GM12878 (cell line): ENCODE measurements at regions not wholly inside any gene's neighbourhood (a gene's known extent, or its start where the extent isn't known, plus 50 kb on each side); places are given as distances from the start of the nearest gene placed in this dataset.
A peak's percentile ranks its signal among the peaks of the same experiment; 100 is the strongest.

Experiments
- BHLHE40 ChIP-seq, 2 experiments: fragments of 450-650 bp in 1 of 2; IDR thresholded peaks; 2 replicates each; pipeline ENCODE4 v1.6.1; 2011 to 2017; ENCODE audit warnings: low read depth in 2 of 2, borderline replicate concordance in 1 of 2, improper control_type of control experiment in 1 of 2, low read length in 1 of 2, mild to moderate bottlenecking in 1 of 2
- ESRRA ChIP-seq: IDR thresholded peaks from 2 replicates; pipeline ENCODE4 v1.6.1; 2012; ENCODE audit warnings: mild to moderate bottlenecking, low read length, improper control_type of control experiment
- NFYB ChIP-seq: IDR thresholded peaks from 2 replicates; pipeline ENCODE4 v1.6.1; 2011; ENCODE audit warnings: low read depth, mild to moderate bottlenecking, low read length, improper control_type of control experiment, moderate library complexity; ENCODE audit not compliant: insufficient read depth
- PAX8 ChIP-seq: fragments of 450-650 bp; IDR thresholded peaks from 2 replicates; pipeline ENCODE4 v1.6.1; 2017; ENCODE audit warnings: mild to moderate bottlenecking, moderate library complexity
- SMARCA5 ChIP-seq: fragments of 450-650 bp; IDR thresholded peaks from 2 replicates; pipeline ENCODE4 v1.6.1; 2017; ENCODE audit warnings: mild to moderate bottlenecking
- SREBF2 ChIP-seq: IDR thresholded peaks from 2 replicates; pipeline ENCODE4 v1.6.1; 2012; ENCODE audit warnings: mild to moderate bottlenecking, low read length
- STAT3 ChIP-seq: IDR thresholded peaks from 2 replicates; pipeline ENCODE4 v1.6.1; 2011; ENCODE audit warnings: low read depth, low read length, improper control_type of control experiment
- TF ChIP-seq, protein P1 (sequence below): IDR thresholded peaks from 2 replicates; pipeline ENCODE4 v1.6.1; 2012; ENCODE audit warnings: improper control_type of control experiment, low read depth, low read length; ENCODE audit not compliant: insufficient replicate concordance
- TF ChIP-seq, protein P2 (sequence below): IDR thresholded peaks from 2 replicates; pipeline ENCODE4 v1.6.1; 2011; ENCODE audit warnings: borderline replicate concordance, low read depth, mild to moderate bottlenecking, moderate library complexity, mixed read lengths, low read length; ENCODE audit not compliant: insufficient read depth; ENCODE audit errors: extremely low read length
- TF ChIP-seq, protein P3 (sequence below): fragments of 450-650 bp; IDR thresholded peaks from 2 replicates; pipeline ENCODE4 v1.6.1; 2017; ENCODE audit warnings: mild to moderate bottlenecking, moderate library complexity
- TF ChIP-seq, protein P4 (sequence below): IDR thresholded peaks from 2 replicates; pipeline ENCODE4 v1.6.1; 2011; ENCODE audit warnings: low read depth, mild to moderate bottlenecking, low read length, moderate library complexity, borderline replicate concordance; ENCODE audit errors: extremely low read depth
- TF ChIP-seq, protein P5 (sequence below), 3 experiments: IDR thresholded peaks in 2 of 3; conservative IDR thresholded peaks in 1 of 3; 2 replicates each; pipeline ENCODE4 v1.5.1; 2011; ENCODE audit warnings: low read depth in 3 of 3, low read length in 3 of 3, mild to moderate bottlenecking in 3 of 3, control low read depth in 2 of 3, moderate library complexity in 2 of 3, inconsistent platforms in 1 of 3, mixed read lengths in 1 of 3; ENCODE audit not compliant: control insufficient read depth in 2 of 3, insufficient read depth in 1 of 3; ENCODE audit errors: extremely low read depth in 1 of 3
- TF ChIP-seq, protein P6 (sequence below): fragments of 450-650 bp; IDR thresholded peaks from 2 replicates; pipeline ENCODE4 v1.6.1; 2017; ENCODE audit warnings: mild to moderate bottlenecking, low read depth, inconsistent platforms; ENCODE audit not compliant: poor library complexity, severe bottlenecking

DNA sequence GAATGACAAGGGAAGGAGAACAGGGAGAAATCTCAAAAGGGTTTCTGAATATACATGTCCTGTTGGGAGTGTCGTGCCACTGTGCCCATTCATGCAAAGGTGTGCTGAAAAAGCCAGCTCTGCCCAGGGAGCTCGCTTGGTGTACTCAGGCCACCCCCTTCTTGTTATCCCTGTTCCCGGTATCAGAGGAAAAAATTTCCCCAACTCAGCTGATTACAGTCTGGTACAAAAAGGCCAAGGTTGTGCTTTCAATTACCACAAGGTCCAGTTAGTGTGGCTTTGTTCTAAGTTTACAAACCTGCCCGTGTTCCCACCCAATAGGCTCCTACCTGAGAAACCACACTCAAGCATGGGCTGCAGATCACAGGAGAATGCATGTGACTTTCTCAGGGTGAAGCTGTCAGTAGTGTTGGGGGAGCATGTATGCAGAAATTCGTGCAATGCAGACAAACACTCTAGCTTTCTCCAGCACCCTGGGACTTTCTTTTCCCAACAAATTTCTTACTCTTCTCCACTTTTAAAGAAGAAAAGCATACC lies 648.5 kb downstream of the NR2F2 start (continued):
- TF ChIP-seq, protein P1, sequence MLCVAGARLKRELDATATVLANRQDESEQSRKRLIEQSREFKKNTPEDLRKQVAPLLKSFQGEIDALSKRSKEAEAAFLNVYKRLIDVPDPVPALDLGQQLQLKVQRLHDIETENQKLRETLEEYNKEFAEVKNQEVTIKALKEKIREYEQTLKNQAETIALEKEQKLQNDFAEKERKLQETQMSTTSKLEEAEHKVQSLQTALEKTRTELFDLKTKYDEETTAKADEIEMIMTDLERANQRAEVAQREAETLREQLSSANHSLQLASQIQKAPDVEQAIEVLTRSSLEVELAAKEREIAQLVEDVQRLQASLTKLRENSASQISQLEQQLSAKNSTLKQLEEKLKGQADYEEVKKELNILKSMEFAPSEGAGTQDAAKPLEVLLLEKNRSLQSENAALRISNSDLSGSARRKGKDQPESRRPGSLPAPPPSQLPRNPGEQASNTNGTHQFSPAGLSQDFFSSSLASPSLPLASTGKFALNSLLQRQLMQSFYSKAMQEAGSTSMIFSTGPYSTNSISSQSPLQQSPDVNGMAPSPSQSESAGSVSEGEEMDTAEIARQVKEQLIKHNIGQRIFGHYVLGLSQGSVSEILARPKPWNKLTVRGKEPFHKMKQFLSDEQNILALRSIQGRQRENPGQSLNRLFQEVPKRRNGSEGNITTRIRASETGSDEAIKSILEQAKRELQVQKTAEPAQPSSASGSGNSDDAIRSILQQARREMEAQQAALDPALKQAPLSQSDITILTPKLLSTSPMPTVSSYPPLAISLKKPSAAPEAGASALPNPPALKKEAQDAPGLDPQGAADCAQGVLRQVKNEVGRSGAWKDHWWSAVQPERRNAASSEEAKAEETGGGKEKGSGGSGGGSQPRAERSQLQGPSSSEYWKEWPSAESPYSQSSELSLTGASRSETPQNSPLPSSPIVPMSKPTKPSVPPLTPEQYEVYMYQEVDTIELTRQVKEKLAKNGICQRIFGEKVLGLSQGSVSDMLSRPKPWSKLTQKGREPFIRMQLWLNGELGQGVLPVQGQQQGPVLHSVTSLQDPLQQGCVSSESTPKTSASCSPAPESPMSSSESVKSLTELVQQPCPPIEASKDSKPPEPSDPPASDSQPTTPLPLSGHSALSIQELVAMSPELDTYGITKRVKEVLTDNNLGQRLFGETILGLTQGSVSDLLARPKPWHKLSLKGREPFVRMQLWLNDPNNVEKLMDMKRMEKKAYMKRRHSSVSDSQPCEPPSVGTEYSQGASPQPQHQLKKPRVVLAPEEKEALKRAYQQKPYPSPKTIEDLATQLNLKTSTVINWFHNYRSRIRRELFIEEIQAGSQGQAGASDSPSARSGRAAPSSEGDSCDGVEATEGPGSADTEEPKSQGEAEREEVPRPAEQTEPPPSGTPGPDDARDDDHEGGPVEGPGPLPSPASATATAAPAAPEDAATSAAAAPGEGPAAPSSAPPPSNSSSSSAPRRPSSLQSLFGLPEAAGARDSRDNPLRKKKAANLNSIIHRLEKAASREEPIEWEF = no peak
- TF ChIP-seq, protein P2, sequence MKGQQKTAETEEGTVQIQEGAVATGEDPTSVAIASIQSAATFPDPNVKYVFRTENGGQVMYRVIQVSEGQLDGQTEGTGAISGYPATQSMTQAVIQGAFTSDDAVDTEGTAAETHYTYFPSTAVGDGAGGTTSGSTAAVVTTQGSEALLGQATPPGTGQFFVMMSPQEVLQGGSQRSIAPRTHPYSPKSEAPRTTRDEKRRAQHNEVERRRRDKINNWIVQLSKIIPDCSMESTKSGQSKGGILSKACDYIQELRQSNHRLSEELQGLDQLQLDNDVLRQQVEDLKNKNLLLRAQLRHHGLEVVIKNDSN = no peak
- no peak for TF ChIP-seq PAX8
- TF ChIP-seq, protein P3, sequence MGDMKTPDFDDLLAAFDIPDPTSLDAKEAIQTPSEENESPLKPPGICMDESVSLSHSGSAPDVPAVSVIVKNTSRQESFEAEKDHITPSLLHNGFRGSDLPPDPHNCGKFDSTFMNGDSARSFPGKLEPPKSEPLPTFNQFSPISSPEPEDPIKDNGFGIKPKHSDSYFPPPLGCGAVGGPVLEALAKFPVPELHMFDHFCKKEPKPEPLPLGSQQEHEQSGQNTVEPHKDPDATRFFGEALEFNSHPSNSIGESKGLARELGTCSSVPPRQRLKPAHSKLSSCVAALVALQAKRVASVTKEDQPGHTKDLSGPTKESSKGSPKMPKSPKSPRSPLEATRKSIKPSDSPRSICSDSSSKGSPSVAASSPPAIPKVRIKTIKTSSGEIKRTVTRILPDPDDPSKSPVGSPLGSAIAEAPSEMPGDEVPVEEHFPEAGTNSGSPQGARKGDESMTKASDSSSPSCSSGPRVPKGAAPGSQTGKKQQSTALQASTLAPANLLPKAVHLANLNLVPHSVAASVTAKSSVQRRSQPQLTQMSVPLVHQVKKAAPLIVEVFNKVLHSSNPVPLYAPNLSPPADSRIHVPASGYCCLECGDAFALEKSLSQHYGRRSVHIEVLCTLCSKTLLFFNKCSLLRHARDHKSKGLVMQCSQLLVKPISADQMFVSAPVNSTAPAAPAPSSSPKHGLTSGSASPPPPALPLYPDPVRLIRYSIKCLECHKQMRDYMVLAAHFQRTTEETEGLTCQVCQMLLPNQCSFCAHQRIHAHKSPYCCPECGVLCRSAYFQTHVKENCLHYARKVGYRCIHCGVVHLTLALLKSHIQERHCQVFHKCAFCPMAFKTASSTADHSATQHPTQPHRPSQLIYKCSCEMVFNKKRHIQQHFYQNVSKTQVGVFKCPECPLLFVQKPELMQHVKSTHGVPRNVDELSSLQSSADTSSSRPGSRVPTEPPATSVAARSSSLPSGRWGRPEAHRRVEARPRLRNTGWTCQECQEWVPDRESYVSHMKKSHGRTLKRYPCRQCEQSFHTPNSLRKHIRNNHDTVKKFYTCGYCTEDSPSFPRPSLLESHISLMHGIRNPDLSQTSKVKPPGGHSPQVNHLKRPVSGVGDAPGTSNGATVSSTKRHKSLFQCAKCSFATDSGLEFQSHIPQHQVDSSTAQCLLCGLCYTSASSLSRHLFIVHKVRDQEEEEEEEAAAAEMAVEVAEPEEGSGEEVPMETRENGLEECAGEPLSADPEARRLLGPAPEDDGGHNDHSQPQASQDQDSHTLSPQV = no peak
- TF ChIP-seq, protein P4, sequence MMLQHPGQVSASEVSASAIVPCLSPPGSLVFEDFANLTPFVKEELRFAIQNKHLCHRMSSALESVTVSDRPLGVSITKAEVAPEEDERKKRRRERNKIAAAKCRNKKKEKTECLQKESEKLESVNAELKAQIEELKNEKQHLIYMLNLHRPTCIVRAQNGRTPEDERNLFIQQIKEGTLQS = no peak
- TF ChIP-seq, protein P5, sequence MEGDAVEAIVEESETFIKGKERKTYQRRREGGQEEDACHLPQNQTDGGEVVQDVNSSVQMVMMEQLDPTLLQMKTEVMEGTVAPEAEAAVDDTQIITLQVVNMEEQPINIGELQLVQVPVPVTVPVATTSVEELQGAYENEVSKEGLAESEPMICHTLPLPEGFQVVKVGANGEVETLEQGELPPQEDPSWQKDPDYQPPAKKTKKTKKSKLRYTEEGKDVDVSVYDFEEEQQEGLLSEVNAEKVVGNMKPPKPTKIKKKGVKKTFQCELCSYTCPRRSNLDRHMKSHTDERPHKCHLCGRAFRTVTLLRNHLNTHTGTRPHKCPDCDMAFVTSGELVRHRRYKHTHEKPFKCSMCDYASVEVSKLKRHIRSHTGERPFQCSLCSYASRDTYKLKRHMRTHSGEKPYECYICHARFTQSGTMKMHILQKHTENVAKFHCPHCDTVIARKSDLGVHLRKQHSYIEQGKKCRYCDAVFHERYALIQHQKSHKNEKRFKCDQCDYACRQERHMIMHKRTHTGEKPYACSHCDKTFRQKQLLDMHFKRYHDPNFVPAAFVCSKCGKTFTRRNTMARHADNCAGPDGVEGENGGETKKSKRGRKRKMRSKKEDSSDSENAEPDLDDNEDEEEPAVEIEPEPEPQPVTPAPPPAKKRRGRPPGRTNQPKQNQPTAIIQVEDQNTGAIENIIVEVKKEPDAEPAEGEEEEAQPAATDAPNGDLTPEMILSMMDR (IDR thresholded peaks at IDR 0.05 in 2 of 3, conservative IDR thresholded peaks at IDR 0.05 in 1 of 3; ENCODE audit: control insufficient read depth in 2 of 3, extremely low read depth in 1 of 3, insufficient read depth in 1 of 3, low read depth in 3 of 3, low read length in 3 of 3) = no peak
- no peak for TF ChIP-seq NFYB
- TF ChIP-seq SREBF2 = no peak
- TF ChIP-seq, protein P6, sequence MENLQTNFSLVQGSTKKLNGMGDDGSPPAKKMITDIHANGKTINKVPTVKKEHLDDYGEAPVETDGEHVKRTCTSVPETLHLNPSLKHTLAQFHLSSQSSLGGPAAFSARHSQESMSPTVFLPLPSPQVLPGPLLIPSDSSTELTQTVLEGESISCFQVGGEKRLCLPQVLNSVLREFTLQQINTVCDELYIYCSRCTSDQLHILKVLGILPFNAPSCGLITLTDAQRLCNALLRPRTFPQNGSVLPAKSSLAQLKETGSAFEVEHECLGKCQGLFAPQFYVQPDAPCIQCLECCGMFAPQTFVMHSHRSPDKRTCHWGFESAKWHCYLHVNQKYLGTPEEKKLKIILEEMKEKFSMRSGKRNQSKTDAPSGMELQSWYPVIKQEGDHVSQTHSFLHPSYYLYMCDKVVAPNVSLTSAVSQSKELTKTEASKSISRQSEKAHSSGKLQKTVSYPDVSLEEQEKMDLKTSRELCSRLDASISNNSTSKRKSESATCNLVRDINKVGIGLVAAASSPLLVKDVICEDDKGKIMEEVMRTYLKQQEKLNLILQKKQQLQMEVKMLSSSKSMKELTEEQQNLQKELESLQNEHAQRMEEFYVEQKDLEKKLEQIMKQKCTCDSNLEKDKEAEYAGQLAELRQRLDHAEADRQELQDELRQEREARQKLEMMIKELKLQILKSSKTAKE = no peak
- no peak for TF ChIP-seq STAT3
- peak; percentile 33 to 80; a peak in 3 of 4 replicates for TF ChIP-seq BHLHE40 (IDR thresholded peaks at IDR 0.05; ENCODE audit: borderline replicate concordance in 1 of 2, low read depth in 2 of 2, low read length in 1 of 2)
- no peak for TF ChIP-seq SMARCA5
- no peak for TF ChIP-seq ESRRA
